Hepatocyte (in vitro differentiated cells): ENCODE measurements at regions not wholly inside any gene's neighbourhood (a gene's known extent, or its start where the extent isn't known, plus 50 kb on each side); places are given as distances from the start of the nearest gene placed in this dataset.

ENCODE experiments used
- DNase-seq: peaks from one replicate; pipeline ENCODE4 v3.0.0-alpha.2; 2016; ENCODE audit warnings: low spot score
- H2AFZ ChIP-seq: fragments of 200-600 bp; sonication (generic); 2 replicates; pipeline ENCODE4 v1.6.0; 2016; ENCODE audit warnings: antibody characterized with exemption, mild to moderate bottlenecking
- H3K27ac ChIP-seq: fragments of 200-600 bp; sonication (generic); 2 replicates; pipeline ENCODE4 v1.5.1; 2016; ENCODE audit warnings: mild to moderate bottlenecking
- H3K27me3 ChIP-seq: fragments of 200-600 bp; sonication (generic); 2 replicates; pipeline ENCODE4 v1.6.1; 2016
- H3K36me3 ChIP-seq: fragments of 200-600 bp; sonication (generic); replicated peaks from 2 replicates; pipeline ENCODE4 v1.5.1; 2016; ENCODE audit warnings: low read depth; ENCODE audit not compliant: insufficient read depth
- H3K4me1 ChIP-seq: fragments of 200-600 bp; sonication (generic); 2 replicates; pipeline ENCODE4 v1.5.1; 2016; ENCODE audit warnings: mild to moderate bottlenecking, moderate library complexity; ENCODE audit not compliant: insufficient read depth
- H3K4me2 ChIP-seq: fragments of 200-600 bp; sonication (generic); 2 replicates; pipeline ENCODE4 v1.6.0; 2016
- H3K4me3 ChIP-seq: fragments of 200-600 bp; sonication (generic); 2 replicates; pipeline ENCODE4 v1.5.1; 2016; ENCODE audit warnings: mild to moderate bottlenecking
- H3K79me2 ChIP-seq: fragments of 200-600 bp; sonication (generic); 2 replicates; pipeline ENCODE4 v1.6.0; 2017; ENCODE audit warnings: mild to moderate bottlenecking
- H3K9me2 ChIP-seq: fragments of 200-600 bp; sonication (generic); replicated peaks from 2 replicates; pipeline ENCODE4 v1.6.0; 2017; ENCODE audit warnings: mild to moderate bottlenecking; ENCODE audit not compliant: insufficient read depth
- H3K9me3 ChIP-seq: fragments of 200-600 bp; sonication (generic); 2 replicates; pipeline ENCODE4 v1.5.1; 2016; ENCODE audit warnings: low read depth, mild to moderate bottlenecking
- H4K20me1 ChIP-seq: fragments of 200-600 bp; sonication (generic); 2 replicates; pipeline ENCODE4 v1.6.0; 2016; ENCODE audit warnings: mild to moderate bottlenecking; ENCODE audit not compliant: insufficient read depth, poor library complexity, severe bottlenecking
- CTCF ChIP-seq: fragments of 200-600 bp; sonication (generic); IDR thresholded peaks from 2 replicates; pipeline ENCODE4 v1.5.1; 2016; ENCODE audit warnings: antibody characterized with exemption, mild to moderate bottlenecking; ENCODE audit not compliant: poor library complexity
- EZH2 ChIP-seq: fragments of 200-600 bp; sonication (generic); IDR thresholded peaks from 2 replicates; pipeline ENCODE4 v1.6.1; 2016; ENCODE audit warnings: antibody characterized with exemption, mild to moderate bottlenecking, borderline replicate concordance
- EZH2phosphoT487 ChIP-seq: fragments of 200-600 bp; sonication (generic); IDR thresholded peaks from one replicate; pipeline ENCODE4 v1.6.1; 2018; ENCODE audit warnings: antibody characterized with exemption, mild to moderate bottlenecking, low read depth, moderate library complexity; ENCODE audit not compliant: unreplicated experiment, severe bottlenecking
- WGBS: methylation state at CpG from one replicate; pipeline ENCODE4 v1.1.6; 2016; ENCODE audit warnings: low lambda C conversion rate; ENCODE audit errors: missing lambda C conversion rate; 5-methylcytosine and 5-hydroxymethylcytosine counted together

DNA sequence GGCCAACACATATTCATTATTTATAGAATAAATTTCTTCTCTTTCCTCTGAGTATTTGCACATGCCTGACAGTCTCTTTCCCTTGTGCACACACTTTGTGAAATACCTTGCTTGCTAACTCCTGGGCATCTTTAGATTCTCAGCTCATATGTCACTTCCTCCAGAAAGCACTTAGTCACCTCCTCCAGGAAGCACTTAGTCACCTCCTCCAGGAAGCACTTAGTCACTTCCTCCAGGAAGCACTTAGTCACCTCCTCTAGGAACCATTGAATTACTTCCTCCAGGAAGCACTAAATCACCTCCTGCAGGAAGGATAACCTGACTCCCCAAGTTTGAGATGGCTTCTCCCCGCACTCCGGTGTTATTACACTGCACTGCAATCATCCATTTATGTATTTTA lies 462.5 kb upstream of the EEF2KMT start:
- Histone ChIP-seq H3K4me1 (no peaks in the 10 kb centered on the region), H3K4me2 (no peak overlapping the region), H3K27me3 (no peaks in the 10 kb centered on the region), H3K79me2 (no peaks in the 10 kb centered on the region), H4K20me1 (no peaks in the 10 kb centered on the region), H3K36me3 (no peaks in the 10 kb centered on the region), H3K27ac (no peak overlapping the region), H3K4me3 (no peak overlapping the region), H3K9me3 (no peaks in the 10 kb centered on the region), H2AFZ (no peak overlapping the region), H3K9me2 (no peaks in the 10 kb centered on the region)
- 76% methylated on average over 2 of the region's 2 CpGs for WGBS
- TF ChIP-seq CTCF (no peak), EZH2phosphoT487 (no peak), EZH2 (no peak)
- DNase-seq = no peak

DNA sequence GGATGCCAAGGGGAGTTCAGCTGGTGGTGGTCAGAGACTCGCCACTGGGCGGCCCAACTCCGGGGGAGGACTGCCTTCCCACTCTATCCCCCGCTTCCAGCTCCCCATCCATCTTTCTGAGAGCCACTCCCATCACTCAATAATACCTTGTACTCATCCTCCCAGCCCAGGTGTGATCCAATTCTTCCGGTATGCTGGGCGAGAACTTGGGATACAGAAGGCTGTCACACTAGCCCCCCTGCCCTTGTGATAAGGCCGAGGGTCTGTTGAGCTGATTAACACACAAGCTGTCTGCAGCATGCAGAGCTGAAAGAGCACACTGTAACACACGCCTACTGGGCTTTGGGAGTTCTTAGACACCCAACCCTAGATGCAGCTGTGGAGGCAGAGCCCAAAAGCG lies 460.4 kb upstream of the EEF2KMT start:
- TF ChIP-seq CTCF = no peak
- no peak for TF ChIP-seq EZH2phosphoT487
- TF ChIP-seq EZH2 = no peak
- no peak overlapping the region for H3K27ac ChIP-seq
- H3K9me2 ChIP-seq = no peaks in the 10 kb centered on the region
- H3K4me2 ChIP-seq = no peak overlapping the region
- 75% methylated on average over 9 of the region's 9 CpGs for WGBS
- H3K36me3 ChIP-seq = no peaks in the 10 kb centered on the region
- H3K4me1 ChIP-seq = no peaks in the 10 kb centered on the region
- H3K79me2 ChIP-seq = no peaks in the 10 kb centered on the region
- no peak for DNase-seq
- no peaks in the 10 kb centered on the region for H3K9me3 ChIP-seq
- H4K20me1 ChIP-seq = no peaks in the 10 kb centered on the region
- H2AFZ ChIP-seq = no peak overlapping the region
- no peak overlapping the region for H3K4me3 ChIP-seq
- no peaks in the 10 kb centered on the region for H3K27me3 ChIP-seq

DNA sequence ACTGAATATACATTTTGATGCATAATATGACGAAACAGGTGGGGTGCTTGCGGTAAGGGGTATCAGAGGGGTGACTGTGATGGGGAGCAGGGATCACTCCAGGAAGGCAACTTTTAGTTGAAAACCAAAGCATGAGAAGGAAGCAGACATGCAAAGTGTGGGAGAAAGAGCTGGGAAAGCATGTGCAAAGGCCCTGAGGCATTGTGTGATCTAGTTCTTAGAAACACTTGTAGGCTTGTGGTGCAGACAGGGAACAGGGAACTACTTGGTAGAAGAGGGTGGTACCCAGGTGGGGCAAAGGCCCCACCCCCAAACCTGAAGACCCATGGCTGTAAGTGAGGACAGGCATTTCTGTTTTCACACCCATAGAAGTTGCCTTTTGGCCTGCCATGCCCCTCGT lies 459.9 kb upstream of the EEF2KMT start:
- H3K4me3 ChIP-seq = no peak overlapping the region
- no peaks in the 10 kb centered on the region for H3K4me1 ChIP-seq
- 94% methylated on average over 3 of the region's 3 CpGs for WGBS
- H3K9me3 ChIP-seq = no peaks in the 10 kb centered on the region
- H3K9me2 ChIP-seq = no peaks in the 10 kb centered on the region
- H3K36me3 ChIP-seq = no peaks in the 10 kb centered on the region
- no peaks in the 10 kb centered on the region for H3K27me3 ChIP-seq
- DNase-seq = no peak
- H4K20me1 ChIP-seq = no peaks in the 10 kb centered on the region
- no peak overlapping the region for H3K27ac ChIP-seq
- no peak overlapping the region for H2AFZ ChIP-seq
- no peak for TF ChIP-seq EZH2phosphoT487
- no peak for TF ChIP-seq EZH2
- no peak for TF ChIP-seq CTCF
- no peak overlapping the region for H3K4me2 ChIP-seq
- H3K79me2 ChIP-seq = no peaks in the 10 kb centered on the region

- Histone ChIP-seq H3K79me2 (no peaks in the 10 kb centered on the region), H3K9me2 (no peaks in the 10 kb centered on the region), H3K27me3 (no peaks in the 10 kb centered on the region), H3K4me2 (no peak overlapping the region), H3K27ac (no peak overlapping the region), H4K20me1 (no peaks in the 10 kb centered on the region), H2AFZ (no peak overlapping the region), H3K4me3 (no peak overlapping the region), H3K36me3 (no peaks in the 10 kb centered on the region), H3K9me3 (no peaks in the 10 kb centered on the region), H3K4me1 (no peaks in the 10 kb centered on the region)
- no peak for TF ChIP-seq CTCF
- WGBS = 81% methylated on average over 13 of the region's 13 CpGs
- DNase-seq = no peak
These were observed 458.7 kb upstream of the EEF2KMT start for GRCh38 chr16:5556158-5556810.
